NT2/D1 (cell line): ENCODE measurements at regions not wholly inside any gene's neighbourhood (a gene's known extent, or its start where the extent isn't known, plus 50 kb on each side); places are given as distances from the start of the nearest gene placed in this dataset.

Experiments
- SUZ12 ChIP-seq: IDR thresholded peaks from 2 replicates; pipeline ENCODE4 v1.6.1; 2011; ENCODE audit not compliant: insufficient read length, insufficient read depth; ENCODE audit errors: extremely low read depth
- YY1 ChIP-seq: IDR thresholded peaks from 2 replicates; pipeline ENCODE4 v1.6.1; 2011; ENCODE audit not compliant: insufficient read length, insufficient read depth
- ZNF274 ChIP-seq: IDR thresholded peaks from 2 replicates; pipeline ENCODE4 v1.6.1; 2011; ENCODE audit warnings: mild to moderate bottlenecking, low read depth, low read length

GRCh38 chr2:67858886-67859285, 203.9 kb downstream of the C1D start:
- no peak for TF ChIP-seq YY1
- TF ChIP-seq SUZ12, result no peak
- no peak for TF ChIP-seq ZNF274
